Heart left ventricle (tissue), 13 donors: ENCODE measurements at regions not wholly inside any gene's neighbourhood (a gene's known extent, or its start where the extent isn't known, plus 50 kb on each side); places are given as distances from the start of the nearest gene placed in this dataset.

ENCODE experiments used
- POLR2A ChIP-seq, 2 donors: fragments of 450-650 bp; IDR thresholded peaks; one replicate each; pipeline ENCODE4 v1.6.1; 2017; ENCODE audit warnings: antibody characterized with exemption in 2 of 2, mild to moderate bottlenecking in 2 of 2, moderate library complexity in 2 of 2
- TF ChIP-seq, protein P1 (sequence below), 12 donors: fragments of 200-600 bp; sonication (generic) in 4 of 12; IDR thresholded peaks; one replicate each; pipeline versions ENCODE4 v1.5.0 to v1.8.0; 2018 to 2022; ENCODE audit warnings: antibody characterized with exemption in 12 of 12, mild to moderate bottlenecking in 5 of 12
- donor health status: ischemic (EF 13 %, LVEDD 7.1; RV severe dilation, severe dysfunction).
- donor health status: DM: no; HTN: yes; CAD: no.
- donor health status: DM: no; HTN: no; CAD: no.
- donor health status: ischemic (EF 25% LVEDD 6.9; RV normal size, moderate dysfunction).
- donor health status: ischemic (EF 25% LVEDD 5.7; RV mildly dilated, moderate dysfunction).
- donor health status: ischemic (EF 35%, LVEDD 5.7; RV mildly dilated, moderate dysfunction).
- donor health status: nonischemic (EF 11% LVEDD 7.7; RV severe dilation, severe dysfunction).
- donor health status: DM: yes; HTN: yes; CAD: no.
- donor health status: PGD.
- donor health status: ischemic (EF 29% LVEDD 5.4; RV normal size, mild dysfunction).
- donor health status: nonischemic (EF 23%, LVEDD 6.1; RV moderate dilation, normal function).

DNA sequence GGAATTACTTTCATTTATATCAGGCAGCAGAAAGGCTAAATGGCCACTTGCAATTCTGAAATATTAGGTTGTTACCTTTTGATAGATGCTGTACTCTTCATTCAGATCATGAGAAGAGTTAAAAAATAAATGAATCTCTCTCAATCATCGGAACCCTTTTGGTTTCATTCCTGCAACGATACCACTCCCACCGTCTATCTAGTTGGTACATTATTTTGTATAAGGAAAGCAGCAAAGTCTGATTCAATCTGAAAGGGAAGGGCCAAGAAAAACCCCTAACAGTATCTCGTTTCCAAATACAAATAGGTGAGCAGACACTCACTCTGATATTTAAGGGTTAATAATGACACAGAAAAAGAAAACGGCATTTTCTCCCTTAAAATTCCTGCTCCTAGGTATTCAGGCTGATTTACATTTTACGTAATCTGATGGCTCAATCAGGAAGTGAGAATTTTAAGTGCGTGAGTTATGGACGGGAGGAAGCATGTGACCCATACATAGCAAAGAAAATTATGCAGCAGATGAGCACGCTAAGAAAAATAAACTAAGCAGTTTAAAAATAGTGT is 209.4 kb upstream of the KLF14 start:
- TF ChIP-seq, protein P1, sequence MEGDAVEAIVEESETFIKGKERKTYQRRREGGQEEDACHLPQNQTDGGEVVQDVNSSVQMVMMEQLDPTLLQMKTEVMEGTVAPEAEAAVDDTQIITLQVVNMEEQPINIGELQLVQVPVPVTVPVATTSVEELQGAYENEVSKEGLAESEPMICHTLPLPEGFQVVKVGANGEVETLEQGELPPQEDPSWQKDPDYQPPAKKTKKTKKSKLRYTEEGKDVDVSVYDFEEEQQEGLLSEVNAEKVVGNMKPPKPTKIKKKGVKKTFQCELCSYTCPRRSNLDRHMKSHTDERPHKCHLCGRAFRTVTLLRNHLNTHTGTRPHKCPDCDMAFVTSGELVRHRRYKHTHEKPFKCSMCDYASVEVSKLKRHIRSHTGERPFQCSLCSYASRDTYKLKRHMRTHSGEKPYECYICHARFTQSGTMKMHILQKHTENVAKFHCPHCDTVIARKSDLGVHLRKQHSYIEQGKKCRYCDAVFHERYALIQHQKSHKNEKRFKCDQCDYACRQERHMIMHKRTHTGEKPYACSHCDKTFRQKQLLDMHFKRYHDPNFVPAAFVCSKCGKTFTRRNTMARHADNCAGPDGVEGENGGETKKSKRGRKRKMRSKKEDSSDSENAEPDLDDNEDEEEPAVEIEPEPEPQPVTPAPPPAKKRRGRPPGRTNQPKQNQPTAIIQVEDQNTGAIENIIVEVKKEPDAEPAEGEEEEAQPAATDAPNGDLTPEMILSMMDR (IDR thresholded peaks at IDR 0.05) = no peak
- TF ChIP-seq POLR2A (IDR thresholded peaks at IDR 0.05) = no peak
